DOHH2 (cell line): ENCODE measurements at regions not wholly inside any gene's neighbourhood (a gene's known extent, or its start where the extent isn't known, plus 50 kb on each side); places are given as distances from the start of the nearest gene placed in this dataset.

Source experiments
- H3F3A ChIP-seq: fragments of 200-600 bp; sonication (generic), shearing (Covaris generic); 2 replicates; pipeline ENCODE4 v1.6.0; 2016; ENCODE audit warnings: antibody characterized with exemption, mild to moderate bottlenecking; ENCODE audit not compliant: control insufficient read depth, insufficient read depth
- H3K27ac ChIP-seq: fragments of 200-600 bp; sonication (generic); 2 replicates; pipeline ENCODE4 v1.5.1; 2014; ENCODE audit warnings: low read depth, mild to moderate bottlenecking, low read length, moderate library complexity
- H3K27me3 ChIP-seq: fragments of 200-600 bp; sonication (generic); 2 replicates; pipeline ENCODE4 v1.6.1; 2014; ENCODE audit warnings: mild to moderate bottlenecking, low read length, mixed read lengths; ENCODE audit not compliant: control insufficient read depth
- H3K36me3 ChIP-seq: fragments of 200-600 bp; sonication (generic); 2 replicates; pipeline ENCODE4 v1.6.1; 2014; ENCODE audit warnings: mild to moderate bottlenecking, low read length, moderate library complexity, mixed read lengths; ENCODE audit not compliant: control insufficient read depth
- H3K4me1 ChIP-seq: fragments of 200-600 bp; sonication (generic); 2 replicates; pipeline ENCODE4 v1.6.1; 2014; ENCODE audit warnings: mild to moderate bottlenecking, low read length, mixed read lengths; ENCODE audit not compliant: control insufficient read depth
- H3K4me2 ChIP-seq: fragments of 200-600 bp; sonication (generic); 2 replicates; pipeline ENCODE4 v1.6.0; 2014; ENCODE audit warnings: mild to moderate bottlenecking, low read length, moderate library complexity
- H3K4me3 ChIP-seq: fragments of 200-600 bp; sonication (generic); 2 replicates; pipeline ENCODE4 v1.5.1; 2014; ENCODE audit warnings: mild to moderate bottlenecking, low read length, mixed read lengths
- H3K79me2 ChIP-seq: fragments of 200-600 bp; sonication (generic); 2 replicates; pipeline ENCODE4 v1.6.1; 2014; ENCODE audit warnings: mild to moderate bottlenecking, low read length, mixed read lengths; ENCODE audit not compliant: control insufficient read depth
- H3K9me2 ChIP-seq: fragments of 200-600 bp; sonication (generic); replicated peaks from 2 replicates; pipeline ENCODE4 v1.6.1; 2014; ENCODE audit warnings: mild to moderate bottlenecking, low read length, mixed read lengths; ENCODE audit not compliant: control insufficient read depth
- H3K9me3 ChIP-seq: fragments of 200-600 bp; sonication (generic); 2 replicates; pipeline ENCODE4 v1.6.1; 2014; ENCODE audit warnings: antibody characterized with exemption, low read length, mixed read lengths; ENCODE audit not compliant: control insufficient read depth, insufficient read depth
- H4K20me1 ChIP-seq: fragments of 200-600 bp; sonication (generic); 2 replicates; pipeline ENCODE4 v1.6.0; 2014; ENCODE audit warnings: low read depth, mild to moderate bottlenecking, antibody characterized with exemption, low read length, moderate library complexity; ENCODE audit not compliant: control insufficient read depth, insufficient read depth
- EZH2phosphoT487 ChIP-seq: fragments of 200-600 bp; sonication (generic); IDR thresholded peaks from 2 replicates; pipeline ENCODE4 v1.6.1; 2017; ENCODE audit warnings: borderline replicate concordance, mild to moderate bottlenecking, antibody characterized with exemption, low read length, moderate library complexity, mixed read lengths
- TF ChIP-seq, protein P1 (sequence below): fragments of 200-600 bp; sonication (generic); IDR thresholded peaks from one replicate; pipeline ENCODE4 v1.5.1; 2014; ENCODE audit warnings: antibody characterized with exemption, mild to moderate bottlenecking, low read depth, low read length; ENCODE audit not compliant: poor library complexity, severe bottlenecking

- H4K20me1 ChIP-seq = no peaks in the 10 kb centered on the region
- no peaks in the 10 kb centered on the region for H3K27me3 ChIP-seq
- H3K79me2 ChIP-seq = no peaks in the 10 kb centered on the region
- no peaks in the 10 kb centered on the region for H3K9me2 ChIP-seq
- H3K4me3 ChIP-seq = no peak overlapping the region
- no peaks in the 10 kb centered on the region for H3K36me3 ChIP-seq
- no peak overlapping the region for H3K4me2 ChIP-seq
- no peaks in the 10 kb centered on the region for H3K4me1 ChIP-seq
- H3K27ac ChIP-seq = no peak overlapping the region
- TF ChIP-seq, protein P1, sequence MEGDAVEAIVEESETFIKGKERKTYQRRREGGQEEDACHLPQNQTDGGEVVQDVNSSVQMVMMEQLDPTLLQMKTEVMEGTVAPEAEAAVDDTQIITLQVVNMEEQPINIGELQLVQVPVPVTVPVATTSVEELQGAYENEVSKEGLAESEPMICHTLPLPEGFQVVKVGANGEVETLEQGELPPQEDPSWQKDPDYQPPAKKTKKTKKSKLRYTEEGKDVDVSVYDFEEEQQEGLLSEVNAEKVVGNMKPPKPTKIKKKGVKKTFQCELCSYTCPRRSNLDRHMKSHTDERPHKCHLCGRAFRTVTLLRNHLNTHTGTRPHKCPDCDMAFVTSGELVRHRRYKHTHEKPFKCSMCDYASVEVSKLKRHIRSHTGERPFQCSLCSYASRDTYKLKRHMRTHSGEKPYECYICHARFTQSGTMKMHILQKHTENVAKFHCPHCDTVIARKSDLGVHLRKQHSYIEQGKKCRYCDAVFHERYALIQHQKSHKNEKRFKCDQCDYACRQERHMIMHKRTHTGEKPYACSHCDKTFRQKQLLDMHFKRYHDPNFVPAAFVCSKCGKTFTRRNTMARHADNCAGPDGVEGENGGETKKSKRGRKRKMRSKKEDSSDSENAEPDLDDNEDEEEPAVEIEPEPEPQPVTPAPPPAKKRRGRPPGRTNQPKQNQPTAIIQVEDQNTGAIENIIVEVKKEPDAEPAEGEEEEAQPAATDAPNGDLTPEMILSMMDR = no peak
- TF ChIP-seq EZH2phosphoT487 = no peak
- no peaks in the 10 kb centered on the region for H3F3A ChIP-seq
- peaks cover 9% of the 10 kb centered on the region; the same call in 1 of the 2 replicates for H3K9me3 ChIP-seq
Measured at GRCh38 chr18:70666936-70667335, 378.1 kb downstream of the SOCS6 start.

DNA sequence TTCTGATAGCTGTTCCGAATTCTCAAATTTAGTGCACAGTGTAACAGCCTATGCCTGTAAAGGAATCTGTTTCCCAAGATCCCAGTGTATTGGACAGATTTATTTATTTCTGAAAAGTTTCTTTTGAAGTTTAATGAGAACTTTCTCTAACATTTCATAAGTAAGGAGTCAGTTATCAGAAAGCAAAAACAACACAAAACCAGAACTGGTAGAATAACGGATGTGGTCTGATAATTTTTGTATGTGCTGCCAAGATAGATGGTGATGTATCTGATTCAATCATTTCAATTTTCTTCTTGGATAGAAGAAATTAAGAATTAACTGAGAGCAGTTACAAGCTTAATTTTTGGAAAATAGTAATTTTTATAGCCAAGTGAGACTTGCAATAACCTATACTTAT, 374.3 kb downstream of the SOCS6 start:
- no peaks in the 10 kb centered on the region for H3K9me3 ChIP-seq
- no peaks in the 10 kb centered on the region for H3K79me2 ChIP-seq
- H3K9me2 ChIP-seq = no peaks in the 10 kb centered on the region
- TF ChIP-seq EZH2phosphoT487 = no peak
- TF ChIP-seq, protein P1 = no peak
- no peak overlapping the region for H3K27ac ChIP-seq
- no peak overlapping the region for H3K4me2 ChIP-seq
- H3K4me3 ChIP-seq = no peak overlapping the region
- no peaks in the 10 kb centered on the region for H3F3A ChIP-seq
- H3K27me3 ChIP-seq = no peaks in the 10 kb centered on the region
- no peaks in the 10 kb centered on the region for H4K20me1 ChIP-seq
- no peaks in the 10 kb centered on the region for H3K36me3 ChIP-seq
- no peaks in the 10 kb centered on the region for H3K4me1 ChIP-seq

DNA sequence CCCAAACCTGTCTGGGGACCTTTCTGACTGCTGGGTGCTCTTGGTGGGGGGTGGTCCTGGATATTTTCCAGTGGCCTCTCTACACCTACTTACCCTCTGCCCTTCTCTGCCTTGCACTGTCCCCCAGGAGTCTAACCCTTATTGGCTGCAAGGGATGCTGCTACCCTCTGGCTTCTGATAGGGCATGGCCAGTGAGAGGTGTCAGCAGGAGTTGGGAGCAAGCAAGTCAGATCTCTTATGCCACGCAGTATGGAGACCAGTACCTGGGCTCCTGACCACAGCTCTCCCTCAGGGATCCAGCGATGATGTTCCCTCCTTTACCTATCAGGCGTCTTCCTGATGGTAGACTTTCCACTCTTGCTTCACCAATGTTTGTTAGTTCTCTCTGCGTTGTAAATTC, 373.7 kb downstream of the SOCS6 start:
- Histone ChIP-seq H3F3A (no peaks in the 10 kb centered on the region), H3K4me1 (no peaks in the 10 kb centered on the region), H3K4me2 (no peak overlapping the region), H3K4me3 (no peak overlapping the region), H3K9me2 (no peaks in the 10 kb centered on the region), H3K27ac (no peak overlapping the region), H3K36me3 (no peaks in the 10 kb centered on the region), H4K20me1 (no peaks in the 10 kb centered on the region), H3K79me2 (no peaks in the 10 kb centered on the region), H3K9me3 (no peaks in the 10 kb centered on the region), H3K27me3 (no peaks in the 10 kb centered on the region)
- no peak for TF ChIP-seq EZH2phosphoT487
- TF ChIP-seq, protein P1 = no peak
